ENCODE measurements at regions not wholly inside any gene's neighbourhood (a gene's known extent, or its start where the extent isn't known, plus 50 kb on each side); places are given as distances from the start of the nearest gene placed in this dataset.

DNA sequence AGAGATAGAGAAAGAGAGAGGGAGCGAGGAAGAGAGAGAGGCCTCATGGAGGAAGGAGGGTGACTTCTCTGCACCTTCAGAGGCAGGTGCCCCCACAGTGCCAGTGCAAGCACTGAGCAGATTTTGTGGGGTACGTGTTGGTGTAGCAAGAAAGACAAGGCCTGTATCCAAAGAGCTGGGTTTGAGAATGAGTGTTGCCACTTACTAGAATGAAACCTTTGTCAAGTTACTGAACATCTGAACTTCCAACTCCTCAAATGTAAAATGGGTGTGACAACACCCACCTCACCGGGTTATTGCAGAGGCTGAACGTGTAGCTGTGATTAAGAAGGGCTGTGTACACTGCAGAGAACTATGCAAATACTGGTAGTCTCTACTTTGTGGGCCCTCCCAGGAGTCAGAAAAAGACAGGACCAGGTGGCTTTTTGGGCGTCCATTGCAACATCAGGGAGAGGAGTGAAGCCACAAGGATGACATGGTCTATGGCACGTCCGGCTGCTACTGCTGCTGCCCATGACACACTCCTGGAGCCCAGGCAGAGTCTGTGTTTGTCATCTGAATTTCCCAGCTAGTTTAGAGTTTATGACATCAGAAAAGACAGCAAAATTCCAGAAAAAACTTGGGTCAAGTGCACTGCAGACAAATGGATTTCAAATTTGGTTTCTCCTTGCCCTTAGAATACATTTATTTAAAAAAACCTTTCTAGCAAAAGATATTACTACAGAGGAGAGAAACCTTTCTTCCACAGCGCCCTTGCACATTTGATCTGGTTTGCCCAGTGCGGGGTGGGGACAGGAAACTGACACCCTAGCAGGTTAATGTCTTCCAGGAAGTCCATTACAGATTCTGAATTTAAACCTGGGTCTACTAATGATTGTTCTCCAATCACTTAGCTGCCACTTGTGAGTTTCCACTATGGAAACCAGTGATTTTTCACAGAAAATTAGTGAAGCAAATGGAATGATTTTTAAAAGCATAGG, 54.0 kb upstream of the ATP12A start:
- TF ChIP-seq, protein P1, sequence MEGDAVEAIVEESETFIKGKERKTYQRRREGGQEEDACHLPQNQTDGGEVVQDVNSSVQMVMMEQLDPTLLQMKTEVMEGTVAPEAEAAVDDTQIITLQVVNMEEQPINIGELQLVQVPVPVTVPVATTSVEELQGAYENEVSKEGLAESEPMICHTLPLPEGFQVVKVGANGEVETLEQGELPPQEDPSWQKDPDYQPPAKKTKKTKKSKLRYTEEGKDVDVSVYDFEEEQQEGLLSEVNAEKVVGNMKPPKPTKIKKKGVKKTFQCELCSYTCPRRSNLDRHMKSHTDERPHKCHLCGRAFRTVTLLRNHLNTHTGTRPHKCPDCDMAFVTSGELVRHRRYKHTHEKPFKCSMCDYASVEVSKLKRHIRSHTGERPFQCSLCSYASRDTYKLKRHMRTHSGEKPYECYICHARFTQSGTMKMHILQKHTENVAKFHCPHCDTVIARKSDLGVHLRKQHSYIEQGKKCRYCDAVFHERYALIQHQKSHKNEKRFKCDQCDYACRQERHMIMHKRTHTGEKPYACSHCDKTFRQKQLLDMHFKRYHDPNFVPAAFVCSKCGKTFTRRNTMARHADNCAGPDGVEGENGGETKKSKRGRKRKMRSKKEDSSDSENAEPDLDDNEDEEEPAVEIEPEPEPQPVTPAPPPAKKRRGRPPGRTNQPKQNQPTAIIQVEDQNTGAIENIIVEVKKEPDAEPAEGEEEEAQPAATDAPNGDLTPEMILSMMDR (IDR thresholded peaks at IDR 0.05): no peak
- no peak for TF ChIP-seq ZFX (IDR thresholded peaks at IDR 0.05; ENCODE audit: borderline replicate concordance)

Measured in 22Rv1 (cell line).